ENCODE measurements at regions not wholly inside any gene's neighbourhood (a gene's known extent, or its start where the extent isn't known, plus 50 kb on each side); places are given as distances from the start of the nearest gene placed in this dataset.

DNA sequence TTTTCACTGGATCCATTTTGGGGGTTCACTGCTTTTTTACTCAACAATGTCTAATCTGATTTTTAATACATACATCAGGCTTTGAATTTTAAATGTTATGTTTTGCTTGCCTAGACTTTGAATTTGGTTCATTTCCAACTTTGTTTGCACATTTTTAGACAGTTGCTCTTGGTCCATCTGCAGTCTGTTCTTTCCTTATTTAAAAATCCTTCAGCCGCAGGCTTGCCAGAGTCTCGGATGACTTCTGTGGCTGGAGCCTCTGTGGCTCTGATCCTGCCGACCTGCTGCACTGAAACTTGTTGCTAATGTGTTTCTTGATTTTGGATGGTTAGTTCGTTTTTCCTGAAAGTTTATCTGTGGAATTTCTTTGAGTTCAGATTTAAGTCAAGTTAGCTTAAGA lies 172.0 kb upstream of the ALKAL2 start:
- Mint-ChIP-seq H3K9me3 (no peaks in the 10 kb centered on the region), H3K27me3 (peaks cover 90% of the 10 kb centered on the region), H3K27ac (no peak overlapping the region), H3K4me3 (no peak overlapping the region), H3K4me1 (ENCODE audit: low read depth) (peaks cover 28% of the 10 kb centered on the region), H3K36me3 (ENCODE audit: low read depth) (no peaks in the 10 kb centered on the region)
- peaks cover 21% of the 10 kb centered on the region for H3K4me1 ChIP-seq (ENCODE audit: insufficient read depth, low read length)
- no peak for ATAC-seq (ENCODE audit: poor library complexity)
- H3K27me3 ChIP-seq (ENCODE audit: control insufficient read depth in 1 of 2, insufficient read depth in 2 of 2, low read length in 2 of 2): peaks cover 21 to 52% of the 10 kb centered on the region in 2 experiments
- intact Hi-C loops (cut with DNase I, micrococcal nuclease): loop anchor here in 1 of 2 experiments (2.0 kb wide), 1 partner anchor 65 kb away; no protein-coding TSS in a partner anchor
- no peak overlapping the region for H3K4me3 ChIP-seq (ENCODE audit: low read length)
- no peak for DNase-seq
- peaks cover 0 to 6% of the 10 kb centered on the region in 2 experiments for H3K9me3 ChIP-seq (ENCODE audit: control insufficient read depth in 1 of 2, insufficient read depth in 1 of 2, low read length in 2 of 2)
- no peak overlapping the region for H3K27ac ChIP-seq (ENCODE audit: low read depth in 1 of 2, low read length in 2 of 2)
- no peaks in the 10 kb centered on the region for H3K36me3 ChIP-seq (ENCODE audit: insufficient read depth, low read length)
- TF ChIP-seq, protein P1, sequence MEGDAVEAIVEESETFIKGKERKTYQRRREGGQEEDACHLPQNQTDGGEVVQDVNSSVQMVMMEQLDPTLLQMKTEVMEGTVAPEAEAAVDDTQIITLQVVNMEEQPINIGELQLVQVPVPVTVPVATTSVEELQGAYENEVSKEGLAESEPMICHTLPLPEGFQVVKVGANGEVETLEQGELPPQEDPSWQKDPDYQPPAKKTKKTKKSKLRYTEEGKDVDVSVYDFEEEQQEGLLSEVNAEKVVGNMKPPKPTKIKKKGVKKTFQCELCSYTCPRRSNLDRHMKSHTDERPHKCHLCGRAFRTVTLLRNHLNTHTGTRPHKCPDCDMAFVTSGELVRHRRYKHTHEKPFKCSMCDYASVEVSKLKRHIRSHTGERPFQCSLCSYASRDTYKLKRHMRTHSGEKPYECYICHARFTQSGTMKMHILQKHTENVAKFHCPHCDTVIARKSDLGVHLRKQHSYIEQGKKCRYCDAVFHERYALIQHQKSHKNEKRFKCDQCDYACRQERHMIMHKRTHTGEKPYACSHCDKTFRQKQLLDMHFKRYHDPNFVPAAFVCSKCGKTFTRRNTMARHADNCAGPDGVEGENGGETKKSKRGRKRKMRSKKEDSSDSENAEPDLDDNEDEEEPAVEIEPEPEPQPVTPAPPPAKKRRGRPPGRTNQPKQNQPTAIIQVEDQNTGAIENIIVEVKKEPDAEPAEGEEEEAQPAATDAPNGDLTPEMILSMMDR (IDR thresholded peaks at IDR 0.05): no peak
- CTCF ChIA-PET: no interaction called here
- POLR2A ChIA-PET: no interaction called here

DNA sequence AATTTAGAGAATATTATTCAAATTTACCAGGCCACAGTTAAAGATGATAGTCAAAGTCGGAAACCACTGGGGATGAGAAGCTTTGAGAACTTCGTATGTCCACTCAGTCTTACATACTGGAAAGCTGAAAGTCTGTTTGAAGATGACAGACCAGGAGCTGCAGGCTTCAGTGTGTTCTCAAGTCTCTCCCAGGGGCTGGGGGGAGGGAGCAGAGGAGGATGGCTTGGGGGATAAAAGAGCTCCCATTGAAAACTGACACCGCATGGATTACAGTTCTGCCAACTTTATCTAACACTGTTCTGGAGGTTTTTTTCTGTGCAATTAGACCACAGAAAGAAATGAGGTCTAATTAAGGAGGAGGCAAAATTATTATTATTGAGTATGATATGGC lies 170.5 kb upstream of the ALKAL2 start:
- DNase-seq: no peak
- no peak for ATAC-seq (ENCODE audit: poor library complexity)
- no peaks in the 10 kb centered on the region for H3K9me3 Mint-ChIP-seq
- TF ChIP-seq, protein P1 (IDR thresholded peaks at IDR 0.05): no peak
- Histone ChIP-seq H3K36me3 (ENCODE audit: insufficient read depth, low read length) (no peaks in the 10 kb centered on the region), H3K9me3 (ENCODE audit: control insufficient read depth in 1 of 2, insufficient read depth in 1 of 2, low read length in 2 of 2) (no peaks in the 10 kb centered on the region), H3K4me1 (ENCODE audit: insufficient read depth, low read length) (peaks cover 21% of the 10 kb centered on the region), H3K27me3 (ENCODE audit: control insufficient read depth in 1 of 2, insufficient read depth in 2 of 2, low read length in 2 of 2) (peaks cover 16 to 39% of the 10 kb centered on the region in 2 experiments), H3K4me3 (ENCODE audit: low read length) (no peak overlapping the region), H3K27ac (ENCODE audit: low read depth in 1 of 2, low read length in 2 of 2) (no peak overlapping the region)
- H3K4me3 Mint-ChIP-seq: no peak overlapping the region
- no peak overlapping the region for H3K27ac Mint-ChIP-seq
- H3K4me1 Mint-ChIP-seq (ENCODE audit: low read depth): peaks cover 33% of the 10 kb centered on the region
- no peaks in the 10 kb centered on the region for H3K36me3 Mint-ChIP-seq (ENCODE audit: low read depth)
- POLR2A ChIA-PET: no interaction called here
- intact Hi-C loops (cut with DNase I, micrococcal nuclease): no loop called here
- peaks cover 94% of the 10 kb centered on the region for H3K27me3 Mint-ChIP-seq
- CTCF ChIA-PET: no interaction called here

DNA sequence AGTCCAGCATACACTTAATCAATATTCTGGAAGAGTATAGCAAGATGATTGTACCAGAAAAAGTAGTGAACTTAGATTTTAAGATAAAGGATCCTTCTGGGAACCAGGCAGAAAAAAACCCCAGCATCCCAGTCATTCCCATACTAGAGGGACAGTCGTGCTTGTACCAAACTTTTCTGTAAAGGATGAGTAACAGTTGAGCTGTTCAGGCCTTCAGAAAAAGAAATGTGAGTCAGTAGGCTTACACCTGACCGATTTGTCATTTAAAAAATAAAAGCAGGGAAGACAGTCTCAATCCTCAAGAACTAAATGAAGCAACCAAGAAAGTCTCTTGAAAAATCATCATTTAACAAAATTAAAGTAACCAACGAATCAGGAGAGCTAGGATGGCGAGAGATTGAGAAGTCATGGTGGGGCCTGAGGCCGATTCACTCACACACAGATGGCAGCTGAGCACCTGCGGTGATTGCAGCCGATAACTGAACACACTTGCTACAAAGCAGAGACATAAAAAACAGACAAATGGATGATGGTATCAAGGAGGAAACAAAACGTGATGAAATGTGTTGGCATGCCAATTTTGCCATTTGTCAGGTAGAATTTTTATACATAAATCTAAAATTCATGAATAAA lies 170.0 kb upstream of the ALKAL2 start:
- Histone ChIP-seq H3K9me3 (ENCODE audit: control insufficient read depth in 1 of 2, insufficient read depth in 1 of 2, low read length in 2 of 2) (no peaks in the 10 kb centered on the region), H3K4me1 (ENCODE audit: insufficient read depth, low read length) (peaks cover 21% of the 10 kb centered on the region), H3K4me3 (ENCODE audit: low read length) (no peak overlapping the region), H3K36me3 (ENCODE audit: insufficient read depth, low read length) (no peaks in the 10 kb centered on the region), H3K27me3 (ENCODE audit: control insufficient read depth in 1 of 2, insufficient read depth in 2 of 2, low read length in 2 of 2) (peaks cover 16 to 38% of the 10 kb centered on the region in 2 experiments), H3K27ac (ENCODE audit: low read depth in 1 of 2, low read length in 2 of 2) (no peak overlapping the region)
- Mint-ChIP-seq H3K4me3 (no peak overlapping the region), H3K27ac (no peak overlapping the region), H3K9me3 (no peaks in the 10 kb centered on the region), H3K27me3 (peaks cover 91% of the 10 kb centered on the region), H3K4me1 (ENCODE audit: low read depth) (peaks cover 33% of the 10 kb centered on the region), H3K36me3 (ENCODE audit: low read depth) (no peaks in the 10 kb centered on the region)
- DNase-seq (no peak), ATAC-seq (ENCODE audit: poor library complexity) (no peak)
- intact Hi-C loops (cut with DNase I, micrococcal nuclease): no loop called here
- POLR2A ChIA-PET: no interaction called here
- CTCF ChIA-PET: no interaction called here
- TF ChIP-seq, protein P1 (IDR thresholded peaks at IDR 0.05): no peak

Measured in CD4-positive, alpha-beta T cell (primary cell).